ENCODE measurements at regions not wholly inside any gene's neighbourhood (a gene's known extent, or its start where the extent isn't known, plus 50 kb on each side); places are given as distances from the start of the nearest gene placed in this dataset.

GRCh38 chr1:116258668-116259419 lies 114.2 kb upstream of the ATP1A1 start:
- TF ChIP-seq ZZZ3 (IDR thresholded peaks at IDR 0.05), result no peak
- TF ChIP-seq, protein P1, sequence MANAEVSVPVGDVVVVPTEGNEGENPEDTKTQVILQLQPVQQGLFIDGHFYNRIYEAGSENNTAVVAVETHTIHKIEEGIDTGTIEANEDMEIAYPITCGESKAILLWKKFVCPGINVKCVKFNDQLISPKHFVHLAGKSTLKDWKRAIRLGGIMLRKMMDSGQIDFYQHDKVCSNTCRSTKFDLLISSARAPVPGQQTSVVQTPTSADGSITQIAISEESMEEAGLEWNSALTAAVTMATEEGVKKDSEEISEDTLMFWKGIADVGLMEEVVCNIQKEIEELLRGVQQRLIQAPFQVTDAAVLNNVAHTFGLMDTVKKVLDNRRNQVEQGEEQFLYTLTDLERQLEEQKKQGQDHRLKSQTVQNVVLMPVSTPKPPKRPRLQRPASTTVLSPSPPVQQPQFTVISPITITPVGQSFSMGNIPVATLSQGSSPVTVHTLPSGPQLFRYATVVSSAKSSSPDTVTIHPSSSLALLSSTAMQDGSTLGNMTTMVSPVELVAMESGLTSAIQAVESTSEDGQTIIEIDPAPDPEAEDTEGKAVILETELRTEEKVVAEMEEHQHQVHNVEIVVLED (CRISPR knock-in tag; IDR thresholded peaks at IDR 0.05), result no peak
- TF ChIP-seq, protein P2, sequence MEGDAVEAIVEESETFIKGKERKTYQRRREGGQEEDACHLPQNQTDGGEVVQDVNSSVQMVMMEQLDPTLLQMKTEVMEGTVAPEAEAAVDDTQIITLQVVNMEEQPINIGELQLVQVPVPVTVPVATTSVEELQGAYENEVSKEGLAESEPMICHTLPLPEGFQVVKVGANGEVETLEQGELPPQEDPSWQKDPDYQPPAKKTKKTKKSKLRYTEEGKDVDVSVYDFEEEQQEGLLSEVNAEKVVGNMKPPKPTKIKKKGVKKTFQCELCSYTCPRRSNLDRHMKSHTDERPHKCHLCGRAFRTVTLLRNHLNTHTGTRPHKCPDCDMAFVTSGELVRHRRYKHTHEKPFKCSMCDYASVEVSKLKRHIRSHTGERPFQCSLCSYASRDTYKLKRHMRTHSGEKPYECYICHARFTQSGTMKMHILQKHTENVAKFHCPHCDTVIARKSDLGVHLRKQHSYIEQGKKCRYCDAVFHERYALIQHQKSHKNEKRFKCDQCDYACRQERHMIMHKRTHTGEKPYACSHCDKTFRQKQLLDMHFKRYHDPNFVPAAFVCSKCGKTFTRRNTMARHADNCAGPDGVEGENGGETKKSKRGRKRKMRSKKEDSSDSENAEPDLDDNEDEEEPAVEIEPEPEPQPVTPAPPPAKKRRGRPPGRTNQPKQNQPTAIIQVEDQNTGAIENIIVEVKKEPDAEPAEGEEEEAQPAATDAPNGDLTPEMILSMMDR (IDR thresholded peaks at IDR 0.05 in 2 of 3, conservative IDR thresholded peaks at IDR 0.05 in 1 of 3; ENCODE audit: insufficient read depth in 2 of 3, low read depth in 1 of 3, low read length in 3 of 3), result no peak
- TF ChIP-seq ZNF24 (IDR thresholded peaks at IDR 0.05), result no peak

Data from K562 (cell line).